GM06990 (cell line): ENCODE measurements at regions not wholly inside any gene's neighbourhood (a gene's known extent, or its start where the extent isn't known, plus 50 kb on each side); places are given as distances from the start of the nearest gene placed in this dataset.

Experiments
- DNase-seq: peaks from one replicate; pipeline ENCODE4 v3.0.0-alpha.2; 2011; ENCODE audit not compliant: insufficient read length; ENCODE audit errors: extremely low read depth
- H3K27me3 ChIP-seq: replicated peaks from 2 replicates; pipeline ENCODE4 v1.6.0; 2011; ENCODE audit warnings: low read length; ENCODE audit not compliant: control insufficient read depth, insufficient read depth
- H3K36me3 ChIP-seq: 2 replicates; pipeline ENCODE4 v1.5.1; 2011; ENCODE audit warnings: low read length; ENCODE audit not compliant: control insufficient read depth, insufficient read depth
- H3K4me3 ChIP-seq: replicated peaks from 2 replicates; pipeline ENCODE4 v1.5.1; 2011; ENCODE audit warnings: low read depth, mild to moderate bottlenecking, control low read depth, low read length
- CTCF ChIP-seq: IDR thresholded peaks from 2 replicates; pipeline ENCODE4 v1.5.1; 2011; ENCODE audit warnings: low read length, control low read depth, mild to moderate bottlenecking, inconsistent platforms; ENCODE audit not compliant: insufficient read depth, poor library complexity, severe bottlenecking

GRCh38 chr2:192275632-192276031 lies 80.9 kb upstream of the TMEFF2 start:
- DNase-seq = no peak
- Histone ChIP-seq H3K27me3 (no peaks in the 10 kb centered on the region), H3K36me3 (no peaks in the 10 kb centered on the region), H3K4me3 (no peak overlapping the region)
- no peak for TF ChIP-seq CTCF

- Histone ChIP-seq H3K36me3 (no peaks in the 10 kb centered on the region), H3K27me3 (no peaks in the 10 kb centered on the region), H3K4me3 (no peak overlapping the region)
- no peak for TF ChIP-seq CTCF
- DNase-seq = no peak
Measured at GRCh38 chr2:192267484-192267883, 72.8 kb upstream of the TMEFF2 start.

- DNase-seq = no peak
- H3K36me3 ChIP-seq = no peaks in the 10 kb centered on the region
- no peaks in the 10 kb centered on the region for H3K27me3 ChIP-seq
- no peak for TF ChIP-seq CTCF
- H3K4me3 ChIP-seq = no peak overlapping the region
Measured at GRCh38 chr2:192265751-192266150, 71.0 kb upstream of the TMEFF2 start.

GRCh38 chr2:192254444-192254843 lies 59.7 kb upstream of the TMEFF2 start:
- no peaks in the 10 kb centered on the region for H3K27me3 ChIP-seq
- H3K4me3 ChIP-seq = no peak overlapping the region
- no peaks in the 10 kb centered on the region for H3K36me3 ChIP-seq
- TF ChIP-seq CTCF = no peak
- no peak for DNase-seq

- no peak for DNase-seq
- Histone ChIP-seq H3K27me3 (no peaks in the 10 kb centered on the region), H3K4me3 (no peak overlapping the region), H3K36me3 (no peaks in the 10 kb centered on the region)
- no peak for TF ChIP-seq CTCF
Measured at GRCh38 chr2:192253692-192254091, 59.0 kb upstream of the TMEFF2 start.

GRCh38 chr2:192250961-192251360 lies 56.2 kb upstream of the TMEFF2 start:
- Histone ChIP-seq H3K27me3 (no peaks in the 10 kb centered on the region), H3K4me3 (no peak overlapping the region), H3K36me3 (no peaks in the 10 kb centered on the region)
- no peak for DNase-seq
- no peak for TF ChIP-seq CTCF
